ENCODE measurements at regions not wholly inside any gene's neighbourhood (a gene's known extent, or its start where the extent isn't known, plus 50 kb on each side); places are given as distances from the start of the nearest gene placed in this dataset.

DNA sequence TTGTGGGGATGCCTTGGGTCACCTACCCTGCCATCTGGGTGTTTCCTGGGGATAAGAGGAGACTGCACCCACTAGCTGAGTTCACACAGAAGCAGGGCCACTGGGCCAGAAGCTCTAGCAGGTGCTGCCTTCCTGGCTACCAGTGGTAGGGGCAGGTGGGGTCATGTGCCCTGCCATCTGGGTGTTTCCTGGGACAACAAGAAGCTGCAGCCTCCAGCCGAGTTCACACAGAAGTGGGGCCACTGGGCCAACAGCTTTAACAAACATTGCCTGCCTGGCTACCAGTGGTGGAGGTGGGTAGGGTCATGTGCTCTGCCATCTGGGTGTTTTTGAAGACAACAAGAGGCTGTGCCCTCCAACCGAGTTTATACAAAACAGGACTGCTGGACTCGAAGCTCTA, 282.2 kb upstream of the SYT4 start (continued):
- TF ChIP-seq ZNF830 (tag by site-specific recombination; IDR thresholded peaks at IDR 0.05; ENCODE audit: low read depth) (no peak), ZEB2 (tag by site-specific recombination; IDR thresholded peaks at IDR 0.05) (no peak)

DNA sequence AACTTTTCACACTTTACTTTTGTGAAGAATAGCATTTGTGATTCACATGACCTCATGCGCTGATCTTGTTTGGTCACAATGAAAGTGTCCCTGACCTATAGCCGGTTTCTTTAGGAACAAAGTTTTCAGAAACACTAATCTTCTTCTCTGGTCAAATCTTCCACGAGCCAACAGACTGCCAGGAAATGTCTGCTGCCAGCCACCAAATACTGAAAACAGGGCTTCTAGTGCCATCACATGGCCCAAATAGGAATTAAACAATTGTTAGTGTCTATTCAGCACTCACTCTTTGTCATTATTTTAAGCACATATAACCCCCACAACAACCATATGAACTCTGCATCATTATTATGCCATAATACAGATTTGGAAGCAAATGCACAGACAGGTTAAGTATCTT, 286.5 kb upstream of the SYT4 start:
- Histone ChIP-seq H3K27ac (ENCODE audit: extremely low read depth, low read depth, low read length) (no peak overlapping the region), H3K36me3 (ENCODE audit: control insufficient read depth in 2 of 2, insufficient read depth in 1 of 2, low read length in 2 of 2) (no peaks in the 10 kb centered on the region), H3K4me3 (ENCODE audit: low read depth, low read length) (no peak overlapping the region), H3K4me1 (ENCODE audit: control insufficient read depth, insufficient read depth, low read length) (no peaks in the 10 kb centered on the region), H3K9me3 (ENCODE audit: control insufficient read depth, insufficient read depth, low read depth, low read length) (no peaks in the 10 kb centered on the region)
- TF ChIP-seq, protein P1, sequence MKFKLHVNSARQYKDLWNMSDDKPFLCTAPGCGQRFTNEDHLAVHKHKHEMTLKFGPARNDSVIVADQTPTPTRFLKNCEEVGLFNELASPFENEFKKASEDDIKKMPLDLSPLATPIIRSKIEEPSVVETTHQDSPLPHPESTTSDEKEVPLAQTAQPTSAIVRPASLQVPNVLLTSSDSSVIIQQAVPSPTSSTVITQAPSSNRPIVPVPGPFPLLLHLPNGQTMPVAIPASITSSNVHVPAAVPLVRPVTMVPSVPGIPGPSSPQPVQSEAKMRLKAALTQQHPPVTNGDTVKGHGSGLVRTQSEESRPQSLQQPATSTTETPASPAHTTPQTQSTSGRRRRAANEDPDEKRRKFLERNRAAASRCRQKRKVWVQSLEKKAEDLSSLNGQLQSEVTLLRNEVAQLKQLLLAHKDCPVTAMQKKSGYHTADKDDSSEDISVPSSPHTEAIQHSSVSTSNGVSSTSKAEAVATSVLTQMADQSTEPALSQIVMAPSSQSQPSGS (tag by site-specific recombination; IDR thresholded peaks at IDR 0.05; ENCODE audit: low read depth), result no peak
- TF ChIP-seq ZNF654 (tag by site-specific recombination; IDR thresholded peaks at IDR 0.05; ENCODE audit: low read depth), result peak; percentile 73
- TF ChIP-seq, protein P2, sequence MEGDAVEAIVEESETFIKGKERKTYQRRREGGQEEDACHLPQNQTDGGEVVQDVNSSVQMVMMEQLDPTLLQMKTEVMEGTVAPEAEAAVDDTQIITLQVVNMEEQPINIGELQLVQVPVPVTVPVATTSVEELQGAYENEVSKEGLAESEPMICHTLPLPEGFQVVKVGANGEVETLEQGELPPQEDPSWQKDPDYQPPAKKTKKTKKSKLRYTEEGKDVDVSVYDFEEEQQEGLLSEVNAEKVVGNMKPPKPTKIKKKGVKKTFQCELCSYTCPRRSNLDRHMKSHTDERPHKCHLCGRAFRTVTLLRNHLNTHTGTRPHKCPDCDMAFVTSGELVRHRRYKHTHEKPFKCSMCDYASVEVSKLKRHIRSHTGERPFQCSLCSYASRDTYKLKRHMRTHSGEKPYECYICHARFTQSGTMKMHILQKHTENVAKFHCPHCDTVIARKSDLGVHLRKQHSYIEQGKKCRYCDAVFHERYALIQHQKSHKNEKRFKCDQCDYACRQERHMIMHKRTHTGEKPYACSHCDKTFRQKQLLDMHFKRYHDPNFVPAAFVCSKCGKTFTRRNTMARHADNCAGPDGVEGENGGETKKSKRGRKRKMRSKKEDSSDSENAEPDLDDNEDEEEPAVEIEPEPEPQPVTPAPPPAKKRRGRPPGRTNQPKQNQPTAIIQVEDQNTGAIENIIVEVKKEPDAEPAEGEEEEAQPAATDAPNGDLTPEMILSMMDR (tag by site-specific recombination; IDR thresholded peaks at IDR 0.05), result peak; percentile 25; the same call in 1 of the 2 replicates
- ChIA-PET POLR2A (no interaction called here), CTCF (interaction anchor here (0.6 to 14.0 kb wide), 8 partner anchors 11 to 1536 kb away, joined by 3 to 488 read pairs (median 5); no protein-coding TSS in a partner anchor)

DNA sequence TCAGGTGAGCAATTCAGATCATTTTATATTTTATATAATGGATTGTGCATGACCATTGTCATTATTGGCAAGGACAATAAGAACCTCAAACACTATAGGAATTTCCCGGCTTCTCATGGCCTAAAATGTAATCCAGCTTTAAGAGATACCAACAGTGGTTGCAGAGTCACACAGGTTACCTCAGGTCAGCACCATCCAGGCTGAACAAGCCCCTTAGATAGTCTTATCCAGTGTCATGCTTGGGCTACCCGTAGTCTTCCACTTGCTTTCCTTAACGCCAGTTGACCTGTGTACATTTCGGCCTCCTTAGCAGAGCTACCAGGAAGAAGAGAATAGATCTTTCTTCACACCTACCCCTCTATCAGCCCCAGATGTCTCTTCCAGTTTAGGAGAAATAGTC, 293.3 kb upstream of the SYT4 start:
- H3K27ac ChIP-seq (ENCODE audit: extremely low read depth, low read depth, low read length), result no peak overlapping the region
- no peak for TF ChIP-seq ZNF621 (tag by site-specific recombination; IDR thresholded peaks at IDR 0.05)
- H3K4me3 ChIP-seq (ENCODE audit: low read depth, low read length), result no peak overlapping the region
- H3K36me3 ChIP-seq (ENCODE audit: control insufficient read depth in 2 of 2, insufficient read depth in 1 of 2, low read length in 2 of 2), result no peaks in the 10 kb centered on the region
- ChIA-PET POLR2A (interaction anchor here (0.7 kb wide), 1 partner anchor 1331 kb away, joined by 3 read pairs; no protein-coding TSS in a partner anchor), CTCF (interaction anchor here (0.5 to 14.0 kb wide), 21 partner anchors 8 to 1816 kb away, joined by 3 to 488 read pairs (median 3); no protein-coding TSS in a partner anchor)
- H3K4me1 ChIP-seq (ENCODE audit: control insufficient read depth, insufficient read depth, low read length), result no peaks in the 10 kb centered on the region
- no peaks in the 10 kb centered on the region for H3K9me3 ChIP-seq (ENCODE audit: control insufficient read depth, insufficient read depth, low read depth, low read length)

DNA sequence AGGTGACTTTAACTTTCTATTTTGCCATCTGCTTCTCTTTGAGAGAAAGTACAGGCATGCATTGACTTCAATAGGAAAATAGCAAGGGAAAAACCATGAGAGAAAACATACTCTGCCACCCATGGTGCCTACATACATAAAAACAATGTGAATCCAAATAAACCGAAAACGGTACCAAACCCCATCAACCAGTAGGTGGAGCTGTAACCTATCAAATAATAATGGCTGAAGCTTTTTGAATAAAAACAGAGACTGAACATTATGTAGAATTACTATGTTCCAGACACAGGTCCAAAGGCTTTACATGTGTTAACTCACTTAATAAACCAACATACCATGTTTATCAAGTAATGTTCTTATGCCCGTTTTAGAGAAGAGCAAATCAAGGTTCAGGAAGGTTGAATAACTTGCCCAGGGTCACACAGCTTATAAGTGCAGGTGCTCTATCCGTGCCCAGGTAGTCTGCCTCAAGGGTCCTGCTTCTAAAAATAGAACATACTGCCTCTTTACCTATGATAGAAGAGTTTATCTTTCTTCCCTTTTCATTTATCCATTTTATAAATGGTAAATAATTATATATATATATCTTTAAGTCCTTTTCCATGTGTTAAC, 293.9 kb upstream of the SYT4 start:
- H3K4me1 ChIP-seq (ENCODE audit: control insufficient read depth, insufficient read depth, low read length), result no peaks in the 10 kb centered on the region
- no peak overlapping the region for H3K27ac ChIP-seq (ENCODE audit: extremely low read depth, low read depth, low read length)
- TF ChIP-seq, protein P2 (tag by site-specific recombination; IDR thresholded peaks at IDR 0.05), result peak; percentile 8; the same call in 1 of the 2 replicates
- TF ChIP-seq, protein P3, sequence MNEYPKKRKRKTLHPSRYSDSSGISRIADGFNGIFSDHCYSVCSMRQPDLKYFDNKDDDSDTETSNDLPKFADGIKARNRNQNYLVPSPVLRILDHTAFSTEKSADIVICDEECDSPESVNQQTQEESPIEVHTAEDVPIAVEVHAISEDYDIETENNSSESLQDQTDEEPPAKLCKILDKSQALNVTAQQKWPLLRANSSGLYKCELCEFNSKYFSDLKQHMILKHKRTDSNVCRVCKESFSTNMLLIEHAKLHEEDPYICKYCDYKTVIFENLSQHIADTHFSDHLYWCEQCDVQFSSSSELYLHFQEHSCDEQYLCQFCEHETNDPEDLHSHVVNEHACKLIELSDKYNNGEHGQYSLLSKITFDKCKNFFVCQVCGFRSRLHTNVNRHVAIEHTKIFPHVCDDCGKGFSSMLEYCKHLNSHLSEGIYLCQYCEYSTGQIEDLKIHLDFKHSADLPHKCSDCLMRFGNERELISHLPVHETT (tag by site-specific recombination; IDR thresholded peaks at IDR 0.05), result no peak
- peak; percentile 73 for TF ChIP-seq ZNF654 (tag by site-specific recombination; IDR thresholded peaks at IDR 0.05; ENCODE audit: low read depth)
- H3K36me3 ChIP-seq (ENCODE audit: control insufficient read depth in 2 of 2, insufficient read depth in 1 of 2, low read length in 2 of 2), result no peaks in the 10 kb centered on the region
- ChIA-PET POLR2A (interaction anchor here (0.7 kb wide), 1 partner anchor 1332 kb away, joined by 3 read pairs; no protein-coding TSS in a partner anchor), CTCF (interaction anchor here (0.5 to 14.0 kb wide), 21 partner anchors 9 to 1815 kb away, joined by 3 to 488 read pairs (median 3); no protein-coding TSS in a partner anchor)
- H3K4me3 ChIP-seq (ENCODE audit: low read depth, low read length), result no peak overlapping the region
- H3K9me3 ChIP-seq (ENCODE audit: control insufficient read depth, insufficient read depth, low read depth, low read length), result no peaks in the 10 kb centered on the region

Data from HEK293 (cell line).